ENCODE measurements at regions not wholly inside any gene's neighbourhood (a gene's known extent, or its start where the extent isn't known, plus 50 kb on each side); places are given as distances from the start of the nearest gene placed in this dataset.

GRCh38 chr4:166315721-166316467 lies 442.9 kb downstream of the TLL1 start:
- ChIA-PET CTCF (ENCODE audit: low intra/inter-chr PET ratio, low total read pairs) (no interaction called here), POLR2A (no interaction called here)
- no peak for ATAC-seq
- no peak for FAIRE-seq
- Histone ChIP-seq H3K27ac (ENCODE audit: extremely low read length, insufficient read depth, low read length) (no peak overlapping the region), H3K27me3 (ENCODE audit: control insufficient read depth in 1 of 2, insufficient read depth in 2 of 2, low read length in 2 of 2) (no peaks in the 10 kb centered on the region), H3K4me1 (ENCODE audit: insufficient read depth, low read length) (no peaks in the 10 kb centered on the region), H3K9ac (ENCODE audit: insufficient read depth, low read depth, low read length) (no peak overlapping the region), H3K79me2 (ENCODE audit: insufficient read depth, low read length) (no peaks in the 10 kb centered on the region), H3K36me3 (replicated peaks in 1 of 2; ENCODE audit: control insufficient read depth in 1 of 2, insufficient read depth in 2 of 2, low read length in 2 of 2) (no peaks in the 10 kb centered on the region), H3K9me3 (ENCODE audit: low read length) (no peaks in the 10 kb centered on the region), H3K4me3 (replicated peaks in 1 of 3; ENCODE audit: insufficient read depth in 1 of 3, low read depth in 2 of 3, low read length in 3 of 3) (no peak overlapping the region), H4K20me1 (ENCODE audit: insufficient read depth, low read length) (no peaks in the 10 kb centered on the region), H3K4me2 (ENCODE audit: low read depth, low read length) (no peak overlapping the region), H2AFZ (ENCODE audit: low read length) (no peak overlapping the region)
- no peak for DNase-seq (ENCODE audit: low spot score)
- 11% methylated on average over 11 of the region's 11 CpGs for WGBS (ENCODE audit: low lambda C conversion rate)
- in situ Hi-C loops (cut with HindIII; ENCODE audit: extremely low pct_ligation_motif_present, low pct_unique_long_range_greater_than_20kb) (no loop called here), intact Hi-C loops (cut with micrococcal nuclease; ENCODE audit: unreplicated experiment) (no loop called here)
- 0 out of 2 replicates have a peak, but pooled peaks have one; percentile 2 for TF ChIP-seq USF2 (IDR thresholded peaks at IDR 0.05; ENCODE audit: low read depth, low read length)
- no peak for TF ChIP-seq USF2 (CRISPR knock-in tag; IDR thresholded peaks at IDR 0.05; ENCODE audit: borderline replicate concordance)
- peak; percentile 66; the same call in 1 of the 2 replicates for TF ChIP-seq RAD51 (IDR thresholded peaks at IDR 0.05; ENCODE audit: borderline replicate concordance)
- no peak for TF ChIP-seq ZNF709 (CRISPR knock-in tag; IDR thresholded peaks at IDR 0.05)
- TF ChIP-seq ZNF232 (CRISPR knock-in tag; IDR thresholded peaks at IDR 0.05; ENCODE audit: borderline replicate concordance), result no peak
- TF ChIP-seq ZBTB21 (CRISPR knock-in tag; IDR thresholded peaks at IDR 0.05), result no peak
- TF ChIP-seq PHB2 (IDR thresholded peaks at IDR 0.05; ENCODE audit: partially characterized antibody), result no peak
- no TSS peak for BruUV-seq (replicated peaks)
